ENCODE measurements at regions not wholly inside any gene's neighbourhood (a gene's known extent, or its start where the extent isn't known, plus 50 kb on each side); places are given as distances from the start of the nearest gene placed in this dataset.

DNA sequence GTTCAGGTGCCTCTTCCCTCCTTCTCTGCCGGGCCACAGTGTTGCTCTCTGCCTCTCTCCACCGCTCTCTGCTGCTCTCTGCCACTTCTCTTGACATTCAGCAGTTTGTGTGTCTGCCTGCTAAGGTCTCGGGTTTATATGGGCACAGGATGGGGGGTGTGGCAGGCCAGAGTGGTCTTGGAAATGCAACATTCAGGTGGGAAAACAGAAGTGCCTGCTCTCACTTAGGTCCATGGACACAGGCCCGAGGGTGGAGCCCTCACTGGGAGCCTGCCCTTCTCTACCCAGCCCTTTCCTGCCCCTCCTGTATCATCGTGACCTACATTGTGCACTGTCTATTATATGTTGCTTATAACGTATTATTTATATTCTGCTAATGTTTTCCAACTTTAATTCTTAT lies 120.8 kb upstream of the TMEM18 start:
- H3K27ac ChIP-seq (ENCODE audit: insufficient read depth, low read length): no peak overlapping the region
- TF ChIP-seq CTCF (conservative IDR thresholded peaks at IDR 0.05 in 1 of 2, IDR thresholded peaks at IDR 0.05 in 1 of 2; ENCODE audit: low read depth in 1 of 2, low read length in 2 of 2) (no peak), EZH2 (IDR thresholded peaks at IDR 0.05; ENCODE audit: low read length, missing control alignments) (no peak)
- no peak overlapping the region for H2AFZ ChIP-seq (ENCODE audit: low read length)
- H4K20me1 ChIP-seq (ENCODE audit: control insufficient read depth, extremely low read depth, insufficient read depth, low read length): no peaks in the 10 kb centered on the region
- H3K4me1 ChIP-seq (ENCODE audit: control insufficient read depth, extremely low read depth, insufficient read depth, low read length): no peaks in the 10 kb centered on the region
- no peak overlapping the region for H3K9ac ChIP-seq (ENCODE audit: insufficient read depth, low read length)
- no peak overlapping the region for H3K4me3 ChIP-seq (replicated peaks in 1 of 4; ENCODE audit: control extremely low read depth in 1 of 4, insufficient read depth in 1 of 4, low read depth in 3 of 4, low read length in 4 of 4)
- no peaks in the 10 kb centered on the region for H3K27me3 ChIP-seq (ENCODE audit: control insufficient read depth, insufficient read depth, low read length)
- no peak overlapping the region for H3K4me2 ChIP-seq (ENCODE audit: extremely low read depth, insufficient read depth, low read length)
- no peaks in the 10 kb centered on the region for H3K36me3 ChIP-seq (ENCODE audit: control insufficient read depth, insufficient read depth, low read length)
- H3K9me3 ChIP-seq (ENCODE audit: control insufficient read depth, insufficient read depth, low read depth, low read length): no peaks in the 10 kb centered on the region
- no peaks in the 10 kb centered on the region for H3K79me2 ChIP-seq (ENCODE audit: control insufficient read depth, insufficient read depth, low read length)
- DNase-seq (ENCODE audit: low read depth in 2 of 2): no peak

- no peak overlapping the region for H2AFZ ChIP-seq (ENCODE audit: low read length)
- no peak for DNase-seq (ENCODE audit: low read depth in 2 of 2)
- no peak overlapping the region for H3K4me2 ChIP-seq (ENCODE audit: extremely low read depth, insufficient read depth, low read length)
- TF ChIP-seq EZH2 (IDR thresholded peaks at IDR 0.05; ENCODE audit: low read length, missing control alignments) (no peak), CTCF (conservative IDR thresholded peaks at IDR 0.05 in 1 of 2, IDR thresholded peaks at IDR 0.05 in 1 of 2; ENCODE audit: low read depth in 1 of 2, low read length in 2 of 2) (no peak)
- H3K4me3 ChIP-seq (replicated peaks in 1 of 4; ENCODE audit: control extremely low read depth in 1 of 4, insufficient read depth in 1 of 4, low read depth in 3 of 4, low read length in 4 of 4): no peak overlapping the region
- H3K36me3 ChIP-seq (ENCODE audit: control insufficient read depth, insufficient read depth, low read length): no peaks in the 10 kb centered on the region
- H4K20me1 ChIP-seq (ENCODE audit: control insufficient read depth, extremely low read depth, insufficient read depth, low read length): no peaks in the 10 kb centered on the region
- H3K79me2 ChIP-seq (ENCODE audit: control insufficient read depth, insufficient read depth, low read length): no peaks in the 10 kb centered on the region
- H3K27me3 ChIP-seq (ENCODE audit: control insufficient read depth, insufficient read depth, low read length): no peaks in the 10 kb centered on the region
- no peak overlapping the region for H3K27ac ChIP-seq (ENCODE audit: insufficient read depth, low read length)
- no peak overlapping the region for H3K9ac ChIP-seq (ENCODE audit: insufficient read depth, low read length)
- H3K4me1 ChIP-seq (ENCODE audit: control insufficient read depth, extremely low read depth, insufficient read depth, low read length): no peaks in the 10 kb centered on the region
- H3K9me3 ChIP-seq (ENCODE audit: control insufficient read depth, insufficient read depth, low read depth, low read length): no peaks in the 10 kb centered on the region
These were observed 120.3 kb upstream of the TMEM18 start for GRCh38 chr2:797556-797955.

- Histone ChIP-seq H3K9ac (ENCODE audit: insufficient read depth, low read length) (no peak overlapping the region), H2AFZ (ENCODE audit: low read length) (no peak overlapping the region), H3K4me2 (ENCODE audit: extremely low read depth, insufficient read depth, low read length) (no peak overlapping the region), H3K27ac (ENCODE audit: insufficient read depth, low read length) (no peak overlapping the region), H4K20me1 (ENCODE audit: control insufficient read depth, extremely low read depth, insufficient read depth, low read length) (no peaks in the 10 kb centered on the region), H3K9me3 (ENCODE audit: control insufficient read depth, insufficient read depth, low read depth, low read length) (no peaks in the 10 kb centered on the region), H3K27me3 (ENCODE audit: control insufficient read depth, insufficient read depth, low read length) (no peaks in the 10 kb centered on the region), H3K36me3 (ENCODE audit: control insufficient read depth, insufficient read depth, low read length) (no peaks in the 10 kb centered on the region), H3K79me2 (ENCODE audit: control insufficient read depth, insufficient read depth, low read length) (no peaks in the 10 kb centered on the region), H3K4me3 (replicated peaks in 1 of 4; ENCODE audit: control extremely low read depth in 1 of 4, insufficient read depth in 1 of 4, low read depth in 3 of 4, low read length in 4 of 4) (no peak overlapping the region), H3K4me1 (ENCODE audit: control insufficient read depth, extremely low read depth, insufficient read depth, low read length) (no peaks in the 10 kb centered on the region)
- TF ChIP-seq EZH2 (IDR thresholded peaks at IDR 0.05; ENCODE audit: low read length, missing control alignments) (no peak), CTCF (conservative IDR thresholded peaks at IDR 0.05 in 1 of 2, IDR thresholded peaks at IDR 0.05 in 1 of 2; ENCODE audit: low read depth in 1 of 2, low read length in 2 of 2) (no peak)
- DNase-seq (ENCODE audit: low read depth in 2 of 2): no peak
These were observed 119.2 kb upstream of the TMEM18 start for GRCh38 chr2:796141-796985.

All from fibroblast of lung (primary cell).